HepG2 (cell line): ENCODE measurements at regions not wholly inside any gene's neighbourhood (a gene's known extent, or its start where the extent isn't known, plus 50 kb on each side); places are given as distances from the start of the nearest gene placed in this dataset.

Source experiments
- ATAC-seq: fragments of 200-7000 bp; cut with Tn5 transposase; 3 replicates; pipeline ENCODE4 v1.9.1; 2020; ENCODE audit warnings: mild to moderate bottlenecking, moderate library complexity
- BruUV-seq: library from RNA; stranded (reverse); fragments of 400-500 nt; replicated peaks from 2 replicates; lab custom pipeline; 2021; lab: Mats Ljungman, UMichigan
- CTCF ChIA-PET: fragments of 300-600 bp; formaldehyde crosslinking; extraction: SDS; loops from one replicate; lab custom pipeline; 2021; ENCODE audit warnings: low total read pairs, inconsistent platforms, low intra/inter-chr PET ratio; lab: Yijun Ruan, JAX
- POLR2A ChIA-PET: fragments of 350-600 bp; sonication (Branson Sonifier 250); formaldehyde crosslinking; loops from one replicate; lab custom pipeline; 2020; ENCODE audit warnings: antibody characterized with exemption, inconsistent platforms; lab: Yijun Ruan, JAX
- DNase-seq: peaks from one replicate; pipeline ENCODE4 v3.0.0-alpha.2; 2015; ENCODE audit warnings: low spot score
- FAIRE-seq: peaks from 3 replicates; lab custom pipeline; 2011; peaks lifted over from hg19 to GRCh38; lab: Jason Lieb, UNC
- H2AFZ ChIP-seq: one replicate; pipeline ENCODE4 v1.6.1; 2011; ENCODE audit warnings: low read length, inconsistent platforms
- H3K27ac ChIP-seq: fragments of 300-600 bp; 3 replicates; pipeline ENCODE4 v1.8.0; 2011; ENCODE audit warnings: mixed run types, mild to moderate bottlenecking, mixed read lengths, low read length, inconsistent platforms; ENCODE audit not compliant: insufficient read depth; ENCODE audit errors: extremely low read length
- H3K27me3 ChIP-seq, 2 experiments: fragments of 200-600 bp in 1 of 2; 2 replicates in 1 of 2; 3 replicates in 1 of 2; pipeline versions ENCODE4 v1.6.0 to v1.8.0; 2011; ENCODE audit warnings: low read length in 2 of 2, mild to moderate bottlenecking in 2 of 2, moderate library complexity in 2 of 2, inconsistent platforms in 1 of 2; ENCODE audit not compliant: insufficient read depth in 2 of 2, control insufficient read depth in 1 of 2
- H3K36me3 ChIP-seq, 2 experiments: fragments of 200-600 bp in 1 of 2; replicated peaks in 1 of 2; 2 replicates in 1 of 2; 3 replicates in 1 of 2; pipeline versions ENCODE4 v1.5.1 to v1.8.0; 2011; ENCODE audit warnings: low read length in 2 of 2, inconsistent platforms in 1 of 2; ENCODE audit not compliant: insufficient read depth in 2 of 2, control insufficient read depth in 1 of 2
- H3K4me1 ChIP-seq: 2 replicates; pipeline ENCODE4 v1.5.1; 2012; ENCODE audit warnings: low read length, inconsistent platforms; ENCODE audit not compliant: insufficient read depth
- H3K4me2 ChIP-seq: 2 replicates; pipeline ENCODE4 v1.6.0; 2011; ENCODE audit warnings: low read depth, low read length, inconsistent platforms
- H3K4me3 ChIP-seq, 3 experiments: fragments of 200-600 bp in 1 of 3; sonication (generic), shearing (Covaris generic) in 1 of 3; replicated peaks in 1 of 3; 2 replicates each; pipeline ENCODE4 v1.5.1; 2011 to 2016; ENCODE audit warnings: low read length in 3 of 3, inconsistent platforms in 2 of 3, low read depth in 2 of 3, mild to moderate bottlenecking in 2 of 3, control low read depth in 1 of 3, mixed read lengths in 1 of 3; ENCODE audit not compliant: insufficient read depth in 1 of 3
- H3K79me2 ChIP-seq: one replicate; pipeline ENCODE4 v1.6.1; 2011; ENCODE audit warnings: low read length, inconsistent platforms; ENCODE audit not compliant: insufficient read depth
- H3K9ac ChIP-seq: 2 replicates; pipeline ENCODE4 v1.6.0; 2011; ENCODE audit warnings: mild to moderate bottlenecking, low read depth, low read length, inconsistent platforms; ENCODE audit not compliant: insufficient read depth
- H3K9me3 ChIP-seq: 2 replicates; pipeline ENCODE4 v1.5.1; 2012; ENCODE audit warnings: mild to moderate bottlenecking, low read length
- H4K20me1 ChIP-seq: 2 replicates; pipeline ENCODE4 v1.6.0; 2011; ENCODE audit warnings: inconsistent platforms, mild to moderate bottlenecking, low read length, moderate library complexity; ENCODE audit not compliant: insufficient read depth
- MAF1 ChIP-seq: sonication (generic); formaldehyde crosslinking; IDR thresholded peaks from 2 replicates; pipeline ENCODE4 v1.5.0; 2020; ENCODE audit warnings: missing genetic modification reagents, borderline replicate concordance
- RARG ChIP-seq: sonication (generic); formaldehyde crosslinking; IDR thresholded peaks from 2 replicates; pipeline ENCODE4 v1.4.0; 2020; ENCODE audit warnings: low read depth, mild to moderate bottlenecking, missing genetic modification reagents
- SRSF4 ChIP-seq: fragments of 200-400 bp; formaldehyde crosslinking; IDR thresholded peaks from one replicate; pipeline ENCODE4 v1.6.1; 2018; ENCODE audit warnings: mild to moderate bottlenecking, low read depth, low read length, moderate library complexity; ENCODE audit not compliant: poor library complexity, severe bottlenecking
- SRY ChIP-seq: sonication (generic); formaldehyde crosslinking; IDR thresholded peaks from 2 replicates; pipeline ENCODE4 v1.8.0; 2022; ENCODE audit warnings: mild to moderate bottlenecking, missing genetic modification reagents
- ZNF772 ChIP-seq: sonication (generic); formaldehyde crosslinking; IDR thresholded peaks from 2 replicates; pipeline ENCODE4 v1.5.0; 2020; ENCODE audit warnings: mild to moderate bottlenecking, missing genetic modification reagents
- ZSCAN12 ChIP-seq: sonication (generic); formaldehyde crosslinking; IDR thresholded peaks from 2 replicates; pipeline ENCODE4 v1.9.0; 2021; ENCODE audit warnings: mild to moderate bottlenecking, missing genetic modification reagents
- WGBS: methylation state at CpG from one replicate; pipeline ENCODE4 v1.1.6; 2017; ENCODE audit warnings: low lambda C conversion rate; 5-methylcytosine and 5-hydroxymethylcytosine counted together
- in situ Hi-C: cut with HindIII; loops from 2 replicates; pipeline ENCODE4 v1.10.0; 2017; ENCODE audit warnings: low pct_unique_long_range_greater_than_20kb; ENCODE audit not compliant: extremely low pct_ligation_motif_present
- intact Hi-C: fragments of 100-400 bp; cut with micrococcal nuclease; formaldehyde crosslinking; loops from one replicate; pipeline ENCODE4 v1.10.0; 2022; ENCODE audit not compliant: unreplicated experiment
- TF ChIP-seq, protein P1 (sequence below): sonication (generic); formaldehyde crosslinking; IDR thresholded peaks from 2 replicates; pipeline ENCODE4 v1.4.0; 2020; ENCODE audit warnings: low read depth, mild to moderate bottlenecking, missing genetic modification reagents
- TF ChIP-seq, protein P2 (sequence below): sonication (generic); formaldehyde crosslinking; IDR thresholded peaks from 2 replicates; pipeline ENCODE4 v1.5.0; 2020; ENCODE audit warnings: mild to moderate bottlenecking, missing genetic modification reagents, borderline replicate concordance
- TF ChIP-seq, protein P3 (sequence below): sonication (generic); formaldehyde crosslinking; IDR thresholded peaks from 2 replicates; pipeline ENCODE4 v1.4.0; 2020; ENCODE audit warnings: missing genetic modification reagents

DNA sequence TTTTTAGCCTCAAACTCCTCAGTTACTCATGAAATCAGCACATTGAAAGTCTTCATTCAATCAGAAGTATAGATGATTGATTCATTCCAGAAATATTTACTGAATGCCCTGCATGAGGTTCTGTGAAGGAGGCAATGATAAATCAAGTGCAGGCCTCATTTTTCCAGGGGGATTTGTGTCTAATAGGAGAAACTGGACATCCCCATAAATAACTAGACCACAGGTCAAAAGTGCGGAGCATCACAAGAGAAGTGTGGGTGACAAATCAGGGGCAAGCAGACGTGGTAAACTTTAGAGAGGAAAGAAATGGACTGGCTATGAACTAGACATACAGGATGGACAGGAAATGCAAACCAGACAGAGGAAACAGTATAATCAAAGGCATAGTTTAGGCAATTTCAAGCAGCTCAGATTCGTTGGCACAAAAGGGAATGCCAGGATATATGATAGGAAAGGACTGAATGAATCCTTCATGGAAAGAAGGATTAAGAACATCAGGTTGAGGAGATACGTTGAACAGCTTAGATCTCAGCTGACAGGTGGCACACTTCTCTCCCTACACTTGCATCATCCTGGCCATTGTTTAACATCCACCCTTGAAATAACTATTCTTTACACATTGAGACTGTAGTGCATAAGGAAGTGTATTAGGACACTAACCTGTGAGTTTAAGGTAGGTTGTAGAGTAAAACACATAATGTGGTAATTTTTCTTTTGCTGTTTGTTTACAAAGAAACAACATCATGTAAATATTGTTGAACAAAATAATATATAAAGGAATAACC lies 69.6 kb upstream of the RASGEF1B start (continued):
- TF ChIP-seq, protein P1, sequence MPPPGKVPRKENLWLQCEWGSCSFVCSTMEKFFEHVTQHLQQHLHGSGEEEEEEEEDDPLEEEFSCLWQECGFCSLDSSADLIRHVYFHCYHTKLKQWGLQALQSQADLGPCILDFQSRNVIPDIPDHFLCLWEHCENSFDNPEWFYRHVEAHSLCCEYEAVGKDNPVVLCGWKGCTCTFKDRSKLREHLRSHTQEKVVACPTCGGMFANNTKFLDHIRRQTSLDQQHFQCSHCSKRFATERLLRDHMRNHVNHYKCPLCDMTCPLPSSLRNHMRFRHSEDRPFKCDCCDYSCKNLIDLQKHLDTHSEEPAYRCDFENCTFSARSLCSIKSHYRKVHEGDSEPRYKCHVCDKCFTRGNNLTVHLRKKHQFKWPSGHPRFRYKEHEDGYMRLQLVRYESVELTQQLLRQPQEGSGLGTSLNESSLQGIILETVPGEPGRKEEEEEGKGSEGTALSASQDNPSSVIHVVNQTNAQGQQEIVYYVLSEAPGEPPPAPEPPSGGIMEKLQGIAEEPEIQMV (CRISPR knock-in tag), result no peak

DNA sequence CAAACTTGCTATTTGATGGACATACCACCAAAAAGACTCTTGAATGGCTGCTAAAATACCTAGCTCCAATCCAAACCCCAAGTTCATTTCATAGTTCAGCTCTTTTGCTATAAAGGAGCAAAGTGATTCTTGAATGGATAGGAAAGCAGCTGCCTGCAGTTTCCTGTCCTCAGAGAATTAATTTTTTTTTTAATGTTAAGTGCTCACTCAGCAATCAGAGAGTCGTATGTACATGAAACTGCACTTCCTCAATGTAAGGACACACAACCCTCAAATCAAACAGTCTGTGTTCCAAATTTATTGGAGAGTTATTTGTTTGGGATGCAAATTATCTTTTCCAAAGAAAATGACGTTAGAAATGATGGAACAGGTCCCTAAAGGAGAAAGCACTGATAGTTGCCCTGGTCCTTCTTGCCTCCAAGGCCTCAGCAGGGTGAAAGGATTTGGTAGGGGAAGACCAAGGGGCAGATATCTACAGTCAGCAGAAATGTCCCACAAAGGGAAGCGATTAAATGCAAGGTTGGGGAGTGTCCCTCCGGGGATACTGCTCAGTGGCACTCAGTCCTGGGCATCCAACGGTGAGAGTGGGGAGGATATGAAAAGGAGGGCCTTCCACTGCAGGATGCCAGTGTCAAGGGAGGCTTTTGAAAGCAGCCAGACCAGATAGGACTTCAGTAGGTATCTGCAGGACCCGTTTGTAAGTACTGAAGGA lies 67.2 kb upstream of the RASGEF1B start:
- H3K36me3 ChIP-seq, result no peaks in the 10 kb centered on the region
- BruUV-seq, result no TSS peak
- ATAC-seq, result no peak
- H3K27ac ChIP-seq, result no peak overlapping the region
- no peak overlapping the region for H3K9ac ChIP-seq
- 0% methylated on average over 6 of the region's 6 CpGs for WGBS
- no peaks in the 10 kb centered on the region for H3K9me3 ChIP-seq
- CTCF ChIA-PET, result no interaction called here
- POLR2A ChIA-PET, result no interaction called here
- no peak for FAIRE-seq
- no peaks in the 10 kb centered on the region for H3K4me1 ChIP-seq
- no peaks in the 10 kb centered on the region for H4K20me1 ChIP-seq
- no peak for DNase-seq
- H3K4me3 ChIP-seq, result no peak overlapping the region
- no peaks in the 10 kb centered on the region for H3K79me2 ChIP-seq
- no peak overlapping the region for H2AFZ ChIP-seq
- no peak overlapping the region for H3K4me2 ChIP-seq
- intact Hi-C loops, result no loop called here
- H3K27me3 ChIP-seq, result no peaks in the 10 kb centered on the region
- in situ Hi-C loops, result no loop called here
- TF ChIP-seq ZSCAN12 (CRISPR knock-in tag) (no peak), ZNF772 (CRISPR knock-in tag) (no peak), SRY (no peak), SRSF4 (no peak), MAF1 (CRISPR knock-in tag) (no peak), RARG (CRISPR knock-in tag) (no peak)
- TF ChIP-seq, protein P2, sequence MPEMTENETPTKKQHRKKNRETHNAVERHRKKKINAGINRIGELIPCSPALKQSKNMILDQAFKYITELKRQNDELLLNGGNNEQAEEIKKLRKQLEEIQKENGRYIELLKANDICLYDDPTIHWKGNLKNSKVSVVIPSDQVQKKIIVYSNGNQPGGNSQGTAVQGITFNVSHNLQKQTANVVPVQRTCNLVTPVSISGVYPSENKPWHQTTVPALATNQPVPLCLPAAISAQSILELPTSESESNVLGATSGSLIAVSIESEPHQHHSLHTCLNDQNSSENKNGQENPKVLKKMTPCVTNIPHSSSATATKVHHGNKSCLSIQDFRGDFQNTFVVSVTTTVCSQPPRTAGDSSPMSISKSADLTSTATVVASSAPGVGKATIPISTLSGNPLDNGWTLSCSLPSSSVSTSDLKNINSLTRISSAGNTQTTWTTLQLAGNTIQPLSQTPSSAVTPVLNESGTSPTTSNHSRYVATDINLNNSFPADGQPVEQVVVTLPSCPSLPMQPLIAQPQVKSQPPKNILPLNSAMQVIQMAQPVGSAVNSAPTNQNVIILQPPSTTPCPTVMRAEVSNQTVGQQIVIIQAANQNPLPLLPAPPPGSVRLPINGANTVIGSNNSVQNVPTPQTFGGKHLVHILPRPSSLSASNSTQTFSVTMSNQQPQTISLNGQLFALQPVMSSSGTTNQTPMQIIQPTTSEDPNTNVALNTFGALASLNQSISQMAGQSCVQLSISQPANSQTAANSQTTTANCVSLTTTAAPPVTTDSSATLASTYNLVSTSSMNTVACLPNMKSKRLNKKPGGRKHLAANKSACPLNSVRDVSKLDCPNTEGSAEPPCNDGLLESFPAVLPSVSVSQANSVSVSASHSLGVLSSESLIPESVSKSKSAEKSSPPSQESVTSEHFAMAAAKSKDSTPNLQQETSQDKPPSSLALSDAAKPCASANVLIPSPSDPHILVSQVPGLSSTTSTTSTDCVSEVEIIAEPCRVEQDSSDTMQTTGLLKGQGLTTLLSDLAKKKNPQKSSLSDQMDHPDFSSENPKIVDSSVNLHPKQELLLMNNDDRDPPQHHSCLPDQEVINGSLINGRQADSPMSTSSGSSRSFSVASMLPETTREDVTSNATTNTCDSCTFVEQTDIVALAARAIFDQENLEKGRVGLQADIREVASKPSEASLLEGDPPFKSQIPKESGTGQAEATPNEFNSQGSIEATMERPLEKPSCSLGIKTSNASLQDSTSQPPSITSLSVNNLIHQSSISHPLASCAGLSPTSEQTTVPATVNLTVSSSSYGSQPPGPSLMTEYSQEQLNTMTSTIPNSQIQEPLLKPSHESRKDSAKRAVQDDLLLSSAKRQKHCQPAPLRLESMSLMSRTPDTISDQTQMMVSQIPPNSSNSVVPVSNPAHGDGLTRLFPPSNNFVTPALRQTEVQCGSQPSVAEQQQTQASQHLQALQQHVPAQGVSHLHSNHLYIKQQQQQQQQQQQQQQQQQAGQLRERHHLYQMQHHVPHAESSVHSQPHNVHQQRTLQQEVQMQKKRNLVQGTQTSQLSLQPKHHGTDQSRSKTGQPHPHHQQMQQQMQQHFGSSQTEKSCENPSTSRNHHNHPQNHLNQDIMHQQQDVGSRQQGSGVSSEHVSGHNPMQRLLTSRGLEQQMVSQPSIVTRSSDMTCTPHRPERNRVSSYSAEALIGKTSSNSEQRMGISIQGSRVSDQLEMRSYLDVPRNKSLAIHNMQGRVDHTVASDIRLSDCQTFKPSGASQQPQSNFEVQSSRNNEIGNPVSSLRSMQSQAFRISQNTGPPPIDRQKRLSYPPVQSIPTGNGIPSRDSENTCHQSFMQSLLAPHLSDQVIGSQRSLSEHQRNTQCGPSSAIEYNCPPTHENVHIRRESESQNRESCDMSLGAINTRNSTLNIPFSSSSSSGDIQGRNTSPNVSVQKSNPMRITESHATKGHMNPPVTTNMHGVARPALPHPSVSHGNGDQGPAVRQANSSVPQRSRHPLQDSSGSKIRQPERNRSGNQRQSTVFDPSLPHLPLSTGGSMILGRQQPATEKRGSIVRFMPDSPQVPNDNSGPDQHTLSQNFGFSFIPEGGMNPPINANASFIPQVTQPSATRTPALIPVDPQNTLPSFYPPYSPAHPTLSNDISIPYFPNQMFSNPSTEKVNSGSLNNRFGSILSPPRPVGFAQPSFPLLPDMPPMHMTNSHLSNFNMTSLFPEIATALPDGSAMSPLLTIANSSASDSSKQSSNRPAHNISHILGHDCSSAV (CRISPR knock-in tag), result no peak
- TF ChIP-seq, protein P3, sequence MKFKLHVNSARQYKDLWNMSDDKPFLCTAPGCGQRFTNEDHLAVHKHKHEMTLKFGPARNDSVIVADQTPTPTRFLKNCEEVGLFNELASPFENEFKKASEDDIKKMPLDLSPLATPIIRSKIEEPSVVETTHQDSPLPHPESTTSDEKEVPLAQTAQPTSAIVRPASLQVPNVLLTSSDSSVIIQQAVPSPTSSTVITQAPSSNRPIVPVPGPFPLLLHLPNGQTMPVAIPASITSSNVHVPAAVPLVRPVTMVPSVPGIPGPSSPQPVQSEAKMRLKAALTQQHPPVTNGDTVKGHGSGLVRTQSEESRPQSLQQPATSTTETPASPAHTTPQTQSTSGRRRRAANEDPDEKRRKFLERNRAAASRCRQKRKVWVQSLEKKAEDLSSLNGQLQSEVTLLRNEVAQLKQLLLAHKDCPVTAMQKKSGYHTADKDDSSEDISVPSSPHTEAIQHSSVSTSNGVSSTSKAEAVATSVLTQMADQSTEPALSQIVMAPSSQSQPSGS (CRISPR knock-in tag), result no peak
